Thymus (tissue), 11 donors: ENCODE measurements at regions not wholly inside any gene's neighbourhood (a gene's known extent, or its start where the extent isn't known, plus 50 kb on each side); places are given as distances from the start of the nearest gene placed in this dataset.

Experiments used
- DNase-seq, 9 donors: peaks; one replicate each; pipeline ENCODE4 v3.0.0-alpha.2; 2013; ENCODE audit warnings: low spot score in 9 of 9, low read depth in 6 of 9, missing footprints in 1 of 9
- H3K27ac ChIP-seq, 2 donors: one replicate each; pipeline ENCODE4 v1.5.1; 2013; ENCODE audit warnings: control low read depth in 1 of 2, low read depth in 1 of 2, low read length in 1 of 2, mild to moderate bottlenecking in 1 of 2, moderate library complexity in 1 of 2
- H3K27me3 ChIP-seq, 2 donors: one replicate each; pipeline ENCODE4 v1.5.1; 2013; ENCODE audit warnings: low read length in 1 of 2; ENCODE audit not compliant: control insufficient read depth in 2 of 2, insufficient read depth in 1 of 2
- H3K36me3 ChIP-seq, 2 donors: one replicate each; pipeline ENCODE4 v1.5.1; 2013; ENCODE audit warnings: low read length in 1 of 2, mild to moderate bottlenecking in 1 of 2, moderate library complexity in 1 of 2; ENCODE audit not compliant: control insufficient read depth in 2 of 2, insufficient read depth in 2 of 2
- H3K4me1 ChIP-seq, 2 donors: one replicate each; pipeline ENCODE4 v1.5.1; 2013; ENCODE audit warnings: low read length in 2 of 2; ENCODE audit not compliant: control insufficient read depth in 2 of 2, insufficient read depth in 2 of 2
- H3K4me3 ChIP-seq, 2 donors: one replicate each; pipeline ENCODE4 v1.5.1; 2013; ENCODE audit warnings: low read length in 2 of 2, control low read depth in 1 of 2, mild to moderate bottlenecking in 1 of 2
- H3K9me3 ChIP-seq, 2 donors: one replicate each; pipeline ENCODE4 v1.5.1; 2013; ENCODE audit warnings: low read length in 1 of 2, mild to moderate bottlenecking in 1 of 2; ENCODE audit not compliant: control insufficient read depth in 2 of 2, insufficient read depth in 1 of 2
- WGBS: extraction: QIAGEN DNeasy Blood & Tissue Kit; methylation state at CpG from one replicate; pipeline ENCODE4 v1.1.7; 2013; 5-methylcytosine and 5-hydroxymethylcytosine counted together
- donor health status: healthy.

- H3K9me3 ChIP-seq: no peaks in the 10 kb centered on the region
- DNase-seq: no peak
- H3K4me3 ChIP-seq: no peak overlapping the region
- H3K27me3 ChIP-seq: no peaks in the 10 kb centered on the region
- no peaks in the 10 kb centered on the region for H3K4me1 ChIP-seq
- 80% methylated on average over 3 of the region's 3 CpGs for WGBS
- no peak overlapping the region for H3K27ac ChIP-seq
- no peaks in the 10 kb centered on the region for H3K36me3 ChIP-seq
Observed at GRCh38 chr4:110788302-110788701, 165.4 kb upstream of the PITX2 start.

- 79% methylated on average over 1 of the region's 1 CpG for WGBS
- no peak overlapping the region for H3K27ac ChIP-seq
- H3K36me3 ChIP-seq: no peaks in the 10 kb centered on the region
- H3K9me3 ChIP-seq: no peaks in the 10 kb centered on the region
- H3K4me1 ChIP-seq: no peaks in the 10 kb centered on the region
- H3K4me3 ChIP-seq: no peak overlapping the region
- no peak for DNase-seq
- H3K27me3 ChIP-seq: no peaks in the 10 kb centered on the region
Observed at GRCh38 chr4:110792036-110792435, 169.2 kb upstream of the PITX2 start.

GRCh38 chr4:110793381-110793801 lies 170.5 kb upstream of the PITX2 start:
- no peak overlapping the region for H3K4me3 ChIP-seq
- no peak for DNase-seq
- H3K4me1 ChIP-seq: no peaks in the 10 kb centered on the region
- WGBS: 93% methylated on average over 4 of the region's 4 CpGs
- no peak overlapping the region for H3K27ac ChIP-seq
- H3K36me3 ChIP-seq: no peaks in the 10 kb centered on the region
- no peaks in the 10 kb centered on the region for H3K27me3 ChIP-seq
- no peaks in the 10 kb centered on the region for H3K9me3 ChIP-seq

GRCh38 chr4:110793890-110794554 lies 171.1 kb upstream of the PITX2 start:
- H3K27me3 ChIP-seq: no peaks in the 10 kb centered on the region
- no peaks in the 10 kb centered on the region for H3K9me3 ChIP-seq
- no peak overlapping the region for H3K27ac ChIP-seq
- H3K4me1 ChIP-seq: no peaks in the 10 kb centered on the region
- H3K4me3 ChIP-seq: no peak overlapping the region
- DNase-seq: no peak
- no peaks in the 10 kb centered on the region for H3K36me3 ChIP-seq
- 76% methylated on average over 5 of the region's 5 CpGs for WGBS

GRCh38 chr4:110795971-110796370 lies 173.1 kb upstream of the PITX2 start:
- H3K9me3 ChIP-seq: no peaks in the 10 kb centered on the region
- H3K36me3 ChIP-seq: no peaks in the 10 kb centered on the region
- 93% methylated on average over 1 of the region's 1 CpG for WGBS
- no peaks in the 10 kb centered on the region for H3K4me1 ChIP-seq
- H3K27me3 ChIP-seq: no peaks in the 10 kb centered on the region
- H3K4me3 ChIP-seq: no peak overlapping the region
- H3K27ac ChIP-seq: no peak overlapping the region
- no peak for DNase-seq

- Histone ChIP-seq H3K27ac (no peak overlapping the region), H3K27me3 (no peaks in the 10 kb centered on the region), H3K4me3 (no peak overlapping the region), H3K36me3 (no peaks in the 10 kb centered on the region), H3K4me1 (no peaks in the 10 kb centered on the region), H3K9me3 (no peaks in the 10 kb centered on the region)
- no peak for DNase-seq
- WGBS: 85% methylated on average over 1 of the region's 1 CpG
Observed at GRCh38 chr4:110797486-110797885, 174.6 kb upstream of the PITX2 start.

GRCh38 chr4:110798687-110799086 lies 175.8 kb upstream of the PITX2 start:
- Histone ChIP-seq H3K27me3 (no peaks in the 10 kb centered on the region), H3K4me1 (no peaks in the 10 kb centered on the region), H3K9me3 (no peaks in the 10 kb centered on the region), H3K36me3 (no peaks in the 10 kb centered on the region), H3K4me3 (no peak overlapping the region), H3K27ac (no peak overlapping the region)
- WGBS: 86% methylated on average over 13 of the region's 13 CpGs
- DNase-seq: no peak

- WGBS: 88% methylated on average over 3 of the region's 3 CpGs
- DNase-seq: no peak
Observed at GRCh38 chr4:110799211-110799610, 176.3 kb upstream of the PITX2 start.

GRCh38 chr4:110801591-110801990 lies 178.7 kb upstream of the PITX2 start:
- H3K27me3 ChIP-seq: no peaks in the 10 kb centered on the region
- no peak for DNase-seq
- H3K27ac ChIP-seq: no peak overlapping the region
- H3K4me1 ChIP-seq: no peaks in the 10 kb centered on the region
- H3K9me3 ChIP-seq: no peaks in the 10 kb centered on the region
- H3K4me3 ChIP-seq: no peak overlapping the region
- H3K36me3 ChIP-seq: no peaks in the 10 kb centered on the region

More at GRCh38 chr4:110799211-110799610, 176.3 kb upstream of the PITX2 start:
- no peak overlapping the region for H3K27ac ChIP-seq
- no peak overlapping the region for H3K4me3 ChIP-seq
- no peaks in the 10 kb centered on the region for H3K9me3 ChIP-seq
- H3K4me1 ChIP-seq: no peaks in the 10 kb centered on the region
- no peaks in the 10 kb centered on the region for H3K27me3 ChIP-seq
- H3K36me3 ChIP-seq: no peaks in the 10 kb centered on the region
